SK-N-SH (cell line): ENCODE measurements at regions not wholly inside any gene's neighbourhood (a gene's known extent, or its start where the extent isn't known, plus 50 kb on each side); places are given as distances from the start of the nearest gene placed in this dataset.

Experiments
- CTCF ChIA-PET: fragments of 300-600, 350-600 bp; formaldehyde crosslinking; extraction: SDS; loops from one replicate; lab custom pipeline; 2021; lab: Yijun Ruan, JAX
- POLR2A ChIA-PET: fragments of 350-600 bp; sonication (Branson Sonifier 250); formaldehyde crosslinking; extraction: SDS; loops from one replicate; lab custom pipeline; 2020; ENCODE audit warnings: antibody characterized with exemption, inconsistent platforms; lab: Yijun Ruan, JAX
- DNase-seq: peaks from one replicate; pipeline ENCODE4 v3.0.0; 2012
- H2AFZ ChIP-seq: fragments of 200-600 bp; sonication (generic); 2 replicates; pipeline ENCODE4 v1.8.1; 2016; ENCODE audit warnings: antibody characterized with exemption, mild to moderate bottlenecking, low read depth
- H3F3A ChIP-seq: fragments of 200-600 bp; sonication (generic); replicated peaks from 2 replicates; pipeline ENCODE3; 2016; ENCODE audit warnings: antibody characterized with exemption, mild to moderate bottlenecking; ENCODE audit not compliant: insufficient read depth
- H3K27ac ChIP-seq, 2 experiments: fragments of 200-500 bp in 1 of 2; fragments of 200-600 bp in 1 of 2; sonication (Bioruptor generic) in 1 of 2; sonication (generic), shearing (Covaris generic) in 1 of 2; 2 replicates each; pipeline versions ENCODE4 v1.5.1 to v1.6.1; 2014 to 2016; ENCODE audit warnings: low read depth in 2 of 2, inconsistent platforms in 1 of 2, low read length in 1 of 2, mild to moderate bottlenecking in 1 of 2, mixed read lengths in 1 of 2
- H3K27me3 ChIP-seq: fragments of 200-600 bp; sonication (generic), shearing (Covaris generic); 2 replicates; pipeline ENCODE4 v1.6.1; 2016; ENCODE audit warnings: mixed run types; ENCODE audit not compliant: insufficient read depth
- H3K36me3 ChIP-seq, 2 experiments: fragments of 200-500 bp in 1 of 2; fragments of 200-600 bp in 1 of 2; sonication (Bioruptor generic) in 1 of 2; sonication (generic) in 1 of 2; replicated peaks in 1 of 2; 2 replicates each; pipeline versions ENCODE3 to v1.5.1; 2014 to 2016; ENCODE audit warnings: low read length in 1 of 2, mild to moderate bottlenecking in 1 of 2; ENCODE audit not compliant: insufficient read depth in 2 of 2, control insufficient read depth in 1 of 2
- H3K4me1 ChIP-seq, 2 experiments: fragments of 200-500 bp in 1 of 2; fragments of 200-600 bp in 1 of 2; sonication (Bioruptor generic) in 1 of 2; sonication (generic), shearing (Covaris generic) in 1 of 2; 2 replicates each; pipeline versions ENCODE4 v1.5.1 to v1.6.1; 2014 to 2016; ENCODE audit warnings: low read depth in 1 of 2, low read length in 1 of 2, mixed run types in 1 of 2; ENCODE audit not compliant: insufficient read depth in 2 of 2, control insufficient read depth in 1 of 2
- H3K4me2 ChIP-seq: fragments of 200-600 bp; sonication (generic), shearing (Covaris generic); 2 replicates; pipeline ENCODE4 v1.6.1; 2017; ENCODE audit warnings: mixed run types
- H3K4me3 ChIP-seq, 2 experiments: fragments of 200-500 bp in 1 of 2; fragments of 200-600 bp in 1 of 2; sonication (Bioruptor generic) in 1 of 2; sonication (generic), shearing (Covaris generic) in 1 of 2; 2 replicates each; pipeline versions ENCODE4 v1.5.1 to v1.8.1; 2014 to 2016; ENCODE audit warnings: low read depth in 2 of 2, inconsistent platforms in 1 of 2, low read length in 1 of 2, mild to moderate bottlenecking in 1 of 2, mixed read lengths in 1 of 2, moderate library complexity in 1 of 2
- H3K79me2 ChIP-seq: fragments of 200-600 bp; sonication (generic); 2 replicates; pipeline ENCODE4 v1.8.1; 2017; ENCODE audit warnings: mild to moderate bottlenecking; ENCODE audit not compliant: insufficient read depth
- H3K9ac ChIP-seq: fragments of 200-600 bp; sonication (generic); 2 replicates; pipeline ENCODE4 v1.6.1; 2017; ENCODE audit warnings: mixed run types
- H3K9me2 ChIP-seq: fragments of 200-600 bp; sonication (generic); 2 replicates; pipeline ENCODE4 v1.6.1; 2017; ENCODE audit warnings: mixed run types
- H3K9me3 ChIP-seq: fragments of 200-600 bp; sonication (generic); 2 replicates; pipeline ENCODE4 v1.6.1; 2017; ENCODE audit warnings: mixed run types, mild to moderate bottlenecking, moderate library complexity
- H4K20me1 ChIP-seq: fragments of 200-600 bp; sonication (generic); 2 replicates; pipeline ENCODE4 v1.6.1; 2017; ENCODE audit warnings: mild to moderate bottlenecking, mixed run types; ENCODE audit not compliant: insufficient read depth
- EP300 ChIP-seq, 2 experiments: IDR thresholded peaks; 2 replicates each; pipeline versions ENCODE4 v1.4.0 to v1.6.1; 2012; ENCODE audit warnings: borderline replicate concordance in 1 of 2, low read depth in 1 of 2, low read length in 1 of 2
- FOXM1 ChIP-seq: IDR thresholded peaks from 2 replicates; pipeline ENCODE4 v1.4.0; 2012; ENCODE audit warnings: low read depth, mild to moderate bottlenecking
- JUND ChIP-seq: IDR thresholded peaks from 2 replicates; pipeline ENCODE4 v1.4.0; 2012
- MEF2A ChIP-seq: IDR thresholded peaks from 2 replicates; pipeline ENCODE4 v1.4.0; 2012; ENCODE audit warnings: low read depth, borderline replicate concordance
- NRF1 ChIP-seq: IDR thresholded peaks from 2 replicates; pipeline ENCODE4 v1.6.1; 2012; ENCODE audit warnings: low read depth, mild to moderate bottlenecking, low read length
- POLR2AphosphoS5 ChIP-seq: IDR thresholded peaks from 2 replicates; pipeline ENCODE4 v1.6.1; 2012; ENCODE audit warnings: low read depth, low read length
- RAD21 ChIP-seq: IDR thresholded peaks from 2 replicates; pipeline ENCODE4 v1.6.1; 2012; ENCODE audit warnings: mild to moderate bottlenecking, low read length
- RCOR1 ChIP-seq: fragments of 150-350 bp; IDR thresholded peaks from 2 replicates; pipeline ENCODE4 v1.6.1; 2017; ENCODE audit warnings: antibody characterized with exemption, low read length
- RXRA ChIP-seq: IDR thresholded peaks from 2 replicates; pipeline ENCODE4 v1.4.0; 2012; ENCODE audit warnings: low read depth, mild to moderate bottlenecking, borderline replicate concordance
- TEAD4 ChIP-seq: IDR thresholded peaks from 2 replicates; pipeline ENCODE4 v1.4.0; 2012; ENCODE audit warnings: mild to moderate bottlenecking, borderline replicate concordance; ENCODE audit not compliant: insufficient read depth
- WGBS: methylation state at CpG from one replicate; pipeline ENCODE4 v1.1.6; 2017; ENCODE audit warnings: low lambda C conversion rate; 5-methylcytosine and 5-hydroxymethylcytosine counted together
- TF ChIP-seq, protein P1 (sequence below): fragments of 150-350 bp; IDR thresholded peaks from 2 replicates; pipeline ENCODE4 v1.6.1; 2017; ENCODE audit warnings: antibody characterized with exemption, low read length, low read depth, borderline replicate concordance
- TF ChIP-seq, protein P2 (sequence below): IDR thresholded peaks from 2 replicates; pipeline ENCODE4 v1.4.0; 2012; ENCODE audit warnings: low read depth, borderline replicate concordance
- TF ChIP-seq, protein P3 (sequence below): IDR thresholded peaks from 2 replicates; pipeline ENCODE4 v1.6.1; 2012; ENCODE audit warnings: mild to moderate bottlenecking, low read depth, low read length, moderate library complexity

DNA sequence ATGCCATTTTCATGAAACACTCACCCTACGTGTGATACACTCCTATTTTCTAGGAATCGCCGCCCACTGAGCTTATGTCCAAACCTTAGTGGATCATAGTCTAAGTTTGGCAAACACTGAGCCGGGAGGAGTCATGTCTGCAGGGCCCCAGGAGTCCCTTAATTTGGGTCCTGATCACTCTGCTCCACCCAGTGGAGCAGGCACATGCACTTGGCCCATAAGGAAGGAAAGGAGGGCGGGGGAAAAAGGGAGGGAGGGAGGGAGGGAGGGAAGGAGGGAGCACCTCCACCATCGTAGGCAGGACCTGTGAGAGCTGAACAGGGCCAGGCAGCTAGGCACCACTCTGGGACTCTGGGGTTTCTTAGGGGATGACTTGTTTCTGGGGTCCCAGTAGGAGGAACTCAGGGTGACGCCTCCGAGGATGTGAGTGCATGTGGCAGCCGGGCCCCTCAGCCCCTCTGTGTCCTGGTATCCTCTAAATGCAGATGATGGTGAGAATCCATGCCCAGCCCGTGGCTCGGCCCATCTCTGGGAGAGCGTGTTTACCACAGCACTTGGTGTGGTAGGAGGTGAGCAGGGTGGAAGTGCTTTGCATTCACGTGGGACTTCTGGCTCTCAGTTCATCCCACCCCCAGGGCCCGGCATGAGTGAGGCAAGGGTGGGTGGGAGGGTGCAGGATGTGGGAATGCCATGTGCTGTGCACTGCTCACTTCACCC is 109.4 kb downstream of the KLF13 start:
- Histone ChIP-seq H3K4me2 (no peak overlapping the region), H3K27ac (no peak overlapping the region)
- 71% methylated on average over 13 of the region's 14 CpGs for WGBS

DNA sequence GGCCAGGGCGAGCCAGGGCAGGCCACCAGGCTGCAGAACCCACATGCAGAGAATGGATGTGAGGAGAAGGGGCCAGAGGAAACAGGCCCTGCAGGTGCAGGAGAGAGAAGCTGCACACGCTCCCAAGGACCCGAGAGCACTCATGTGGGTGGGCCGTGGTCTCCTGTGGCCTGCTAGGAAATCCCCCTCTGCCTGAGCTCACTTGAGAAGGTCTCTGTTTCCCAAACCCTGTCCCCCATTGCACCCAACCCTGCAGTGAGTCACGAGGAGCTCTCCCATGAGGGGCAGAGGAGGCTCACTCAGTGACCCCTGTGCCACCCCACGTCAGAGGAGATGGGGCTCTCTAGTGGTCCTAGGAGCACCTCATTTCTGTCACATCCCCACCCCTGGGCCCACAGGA is 111.1 kb downstream of the KLF13 start:
- no peak overlapping the region for H2AFZ ChIP-seq
- POLR2A ChIA-PET: interaction anchor here (1.1 kb wide), 1 partner anchor 40 kb away, joined by 3 read pairs; no protein-coding TSS in a partner anchor
- H3K4me1 ChIP-seq: peaks cover 8 to 27% of the 10 kb centered on the region in 2 experiments; a peak in 2 of 4 replicates
- H3K27ac ChIP-seq: no peak overlapping the region
- H3K9me2 ChIP-seq: no peaks in the 10 kb centered on the region
- no peak overlapping the region for H3K4me2 ChIP-seq
- DNase-seq: no peak
- TF ChIP-seq POLR2AphosphoS5: no peak
- no peak for TF ChIP-seq RXRA
- TF ChIP-seq, protein P1, sequence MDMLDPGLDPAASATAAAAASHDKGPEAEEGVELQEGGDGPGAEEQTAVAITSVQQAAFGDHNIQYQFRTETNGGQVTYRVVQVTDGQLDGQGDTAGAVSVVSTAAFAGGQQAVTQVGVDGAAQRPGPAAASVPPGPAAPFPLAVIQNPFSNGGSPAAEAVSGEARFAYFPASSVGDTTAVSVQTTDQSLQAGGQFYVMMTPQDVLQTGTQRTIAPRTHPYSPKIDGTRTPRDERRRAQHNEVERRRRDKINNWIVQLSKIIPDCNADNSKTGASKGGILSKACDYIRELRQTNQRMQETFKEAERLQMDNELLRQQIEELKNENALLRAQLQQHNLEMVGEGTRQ: no peak
- TF ChIP-seq RCOR1: no peak
- no peak for TF ChIP-seq JUND
- TF ChIP-seq MEF2A: no peak
- TF ChIP-seq, protein P2, sequence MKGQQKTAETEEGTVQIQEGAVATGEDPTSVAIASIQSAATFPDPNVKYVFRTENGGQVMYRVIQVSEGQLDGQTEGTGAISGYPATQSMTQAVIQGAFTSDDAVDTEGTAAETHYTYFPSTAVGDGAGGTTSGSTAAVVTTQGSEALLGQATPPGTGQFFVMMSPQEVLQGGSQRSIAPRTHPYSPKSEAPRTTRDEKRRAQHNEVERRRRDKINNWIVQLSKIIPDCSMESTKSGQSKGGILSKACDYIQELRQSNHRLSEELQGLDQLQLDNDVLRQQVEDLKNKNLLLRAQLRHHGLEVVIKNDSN: no peak
- H3K79me2 ChIP-seq: no peaks in the 10 kb centered on the region
- H3K9me3 ChIP-seq: no peaks in the 10 kb centered on the region
- 80% methylated on average over 5 of the region's 6 CpGs for WGBS
- H3K4me3 ChIP-seq: no peak overlapping the region
- CTCF ChIA-PET: interaction anchor here (0.7 to 8.2 kb wide), 8 partner anchors 20 to 231 kb away, joined by 3 to 67 read pairs (median 4); no protein-coding TSS in a partner anchor
- H3F3A ChIP-seq: peaks cover under 1% of the 10 kb centered on the region
- H3K36me3 ChIP-seq: no peaks in the 10 kb centered on the region
- H4K20me1 ChIP-seq: no peaks in the 10 kb centered on the region
- no peaks in the 10 kb centered on the region for H3K27me3 ChIP-seq
- H3K9ac ChIP-seq: no peak overlapping the region

More for the DNA sequence above, 109.4 kb downstream of the KLF13 start:
- TF ChIP-seq NRF1: no peak
- no peak for TF ChIP-seq RAD21
- TF ChIP-seq, protein P3, sequence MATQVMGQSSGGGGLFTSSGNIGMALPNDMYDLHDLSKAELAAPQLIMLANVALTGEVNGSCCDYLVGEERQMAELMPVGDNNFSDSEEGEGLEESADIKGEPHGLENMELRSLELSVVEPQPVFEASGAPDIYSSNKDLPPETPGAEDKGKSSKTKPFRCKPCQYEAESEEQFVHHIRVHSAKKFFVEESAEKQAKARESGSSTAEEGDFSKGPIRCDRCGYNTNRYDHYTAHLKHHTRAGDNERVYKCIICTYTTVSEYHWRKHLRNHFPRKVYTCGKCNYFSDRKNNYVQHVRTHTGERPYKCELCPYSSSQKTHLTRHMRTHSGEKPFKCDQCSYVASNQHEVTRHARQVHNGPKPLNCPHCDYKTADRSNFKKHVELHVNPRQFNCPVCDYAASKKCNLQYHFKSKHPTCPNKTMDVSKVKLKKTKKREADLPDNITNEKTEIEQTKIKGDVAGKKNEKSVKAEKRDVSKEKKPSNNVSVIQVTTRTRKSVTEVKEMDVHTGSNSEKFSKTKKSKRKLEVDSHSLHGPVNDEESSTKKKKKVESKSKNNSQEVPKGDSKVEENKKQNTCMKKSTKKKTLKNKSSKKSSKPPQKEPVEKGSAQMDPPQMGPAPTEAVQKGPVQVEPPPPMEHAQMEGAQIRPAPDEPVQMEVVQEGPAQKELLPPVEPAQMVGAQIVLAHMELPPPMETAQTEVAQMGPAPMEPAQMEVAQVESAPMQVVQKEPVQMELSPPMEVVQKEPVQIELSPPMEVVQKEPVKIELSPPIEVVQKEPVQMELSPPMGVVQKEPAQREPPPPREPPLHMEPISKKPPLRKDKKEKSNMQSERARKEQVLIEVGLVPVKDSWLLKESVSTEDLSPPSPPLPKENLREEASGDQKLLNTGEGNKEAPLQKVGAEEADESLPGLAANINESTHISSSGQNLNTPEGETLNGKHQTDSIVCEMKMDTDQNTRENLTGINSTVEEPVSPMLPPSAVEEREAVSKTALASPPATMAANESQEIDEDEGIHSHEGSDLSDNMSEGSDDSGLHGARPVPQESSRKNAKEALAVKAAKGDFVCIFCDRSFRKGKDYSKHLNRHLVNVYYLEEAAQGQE: no peak
- TF ChIP-seq TEAD4: no peak
- TF ChIP-seq EP300 (IDR thresholded peaks at IDR 0.05; ENCODE audit: borderline replicate concordance in 1 of 2, low read depth in 1 of 2, low read length in 1 of 2): no peak
- TF ChIP-seq MEF2A: no peak
- TF ChIP-seq FOXM1: no peak
- CTCF ChIA-PET: interaction anchor here (1.0 to 8.2 kb wide), 25 partner anchors 15 to 239 kb away, joined by 3 to 67 read pairs (median 7); partner anchors contain the start of gene KLF13
- Histone ChIP-seq H3K27me3 (no peaks in the 10 kb centered on the region; the same call in 1 of the 2 replicates), H3K9ac (no peak overlapping the region), H3F3A (no peaks in the 10 kb centered on the region), H3K9me2 (no peaks in the 10 kb centered on the region), H4K20me1 (no peaks in the 10 kb centered on the region), H3K36me3 (no peaks in the 10 kb centered on the region), H3K9me3 (no peaks in the 10 kb centered on the region), H3K4me3 (no peak overlapping the region), H3K79me2 (no peaks in the 10 kb centered on the region), H2AFZ (no peak overlapping the region), H3K4me1 (peaks cover 0 to 23% of the 10 kb centered on the region in 2 experiments; a peak in 1 of 4 replicates)
- POLR2A ChIA-PET: interaction anchor here (0.9 to 1.7 kb wide), 2 partner anchors 36 to 38 kb away, joined by 4 to 5 read pairs; no protein-coding TSS in a partner anchor
- DNase-seq: no peak
